HepG2 (cell line): ENCODE measurements at regions not wholly inside any gene's neighbourhood (a gene's known extent, or its start where the extent isn't known, plus 50 kb on each side); places are given as distances from the start of the nearest gene placed in this dataset.

ENCODE experiments used
- ATAC-seq: fragments of 200-7000 bp; cut with Tn5 transposase; 3 replicates; pipeline ENCODE4 v1.9.1; 2020; ENCODE audit warnings: mild to moderate bottlenecking, moderate library complexity
- BruUV-seq: library from RNA; stranded (reverse); fragments of 400-500 nt; replicated peaks from 2 replicates; lab custom pipeline; 2021; lab: Mats Ljungman, UMichigan
- CTCF ChIA-PET: fragments of 300-600 bp; formaldehyde crosslinking; extraction: SDS; loops from one replicate; lab custom pipeline; 2021; ENCODE audit warnings: low total read pairs, inconsistent platforms, low intra/inter-chr PET ratio; lab: Yijun Ruan, JAX
- POLR2A ChIA-PET: fragments of 350-600 bp; sonication (Branson Sonifier 250); formaldehyde crosslinking; loops from one replicate; lab custom pipeline; 2020; ENCODE audit warnings: antibody characterized with exemption, inconsistent platforms; lab: Yijun Ruan, JAX
- DNase-seq: peaks from one replicate; pipeline ENCODE4 v3.0.0-alpha.2; 2015; ENCODE audit warnings: low spot score
- FAIRE-seq: peaks from 3 replicates; lab custom pipeline; 2011; peaks lifted over from hg19 to GRCh38; lab: Jason Lieb, UNC
- H2AFZ ChIP-seq: one replicate; pipeline ENCODE4 v1.6.1; 2011; ENCODE audit warnings: low read length, inconsistent platforms
- H3K27ac ChIP-seq: fragments of 300-600 bp; 3 replicates; pipeline ENCODE4 v1.8.0; 2011; ENCODE audit warnings: mixed run types, mild to moderate bottlenecking, mixed read lengths, low read length, inconsistent platforms; ENCODE audit not compliant: insufficient read depth; ENCODE audit errors: extremely low read length
- H3K27me3 ChIP-seq, 2 experiments: fragments of 200-600 bp in 1 of 2; 2 replicates in 1 of 2; 3 replicates in 1 of 2; pipeline versions ENCODE4 v1.6.0 to v1.8.0; 2011; ENCODE audit warnings: low read length in 2 of 2, mild to moderate bottlenecking in 2 of 2, moderate library complexity in 2 of 2, inconsistent platforms in 1 of 2; ENCODE audit not compliant: insufficient read depth in 2 of 2, control insufficient read depth in 1 of 2
- H3K36me3 ChIP-seq, 2 experiments: fragments of 200-600 bp in 1 of 2; replicated peaks in 1 of 2; 2 replicates in 1 of 2; 3 replicates in 1 of 2; pipeline versions ENCODE4 v1.5.1 to v1.8.0; 2011; ENCODE audit warnings: low read length in 2 of 2, inconsistent platforms in 1 of 2; ENCODE audit not compliant: insufficient read depth in 2 of 2, control insufficient read depth in 1 of 2
- H3K4me1 ChIP-seq: 2 replicates; pipeline ENCODE4 v1.5.1; 2012; ENCODE audit warnings: low read length, inconsistent platforms; ENCODE audit not compliant: insufficient read depth
- H3K4me2 ChIP-seq: 2 replicates; pipeline ENCODE4 v1.6.0; 2011; ENCODE audit warnings: low read depth, low read length, inconsistent platforms
- H3K4me3 ChIP-seq, 3 experiments: fragments of 200-600 bp in 1 of 3; sonication (generic), shearing (Covaris generic) in 1 of 3; replicated peaks in 1 of 3; 2 replicates each; pipeline ENCODE4 v1.5.1; 2011 to 2016; ENCODE audit warnings: low read length in 3 of 3, inconsistent platforms in 2 of 3, low read depth in 2 of 3, mild to moderate bottlenecking in 2 of 3, control low read depth in 1 of 3, mixed read lengths in 1 of 3; ENCODE audit not compliant: insufficient read depth in 1 of 3
- H3K79me2 ChIP-seq: one replicate; pipeline ENCODE4 v1.6.1; 2011; ENCODE audit warnings: low read length, inconsistent platforms; ENCODE audit not compliant: insufficient read depth
- H3K9ac ChIP-seq: 2 replicates; pipeline ENCODE4 v1.6.0; 2011; ENCODE audit warnings: mild to moderate bottlenecking, low read depth, low read length, inconsistent platforms; ENCODE audit not compliant: insufficient read depth
- H3K9me3 ChIP-seq: 2 replicates; pipeline ENCODE4 v1.5.1; 2012; ENCODE audit warnings: mild to moderate bottlenecking, low read length
- H4K20me1 ChIP-seq: 2 replicates; pipeline ENCODE4 v1.6.0; 2011; ENCODE audit warnings: inconsistent platforms, mild to moderate bottlenecking, low read length, moderate library complexity; ENCODE audit not compliant: insufficient read depth
- CCAR2 ChIP-seq: fragments of 200-400 bp; formaldehyde crosslinking; optimal IDR thresholded peaks from 2 replicates; pipeline ENCODE3; 2018; ENCODE audit warnings: low read depth, mild to moderate bottlenecking, low read length, moderate library complexity
- ELF4 ChIP-seq: sonication (generic); formaldehyde crosslinking; IDR thresholded peaks from 2 replicates; pipeline ENCODE4 v1.5.0; 2020; ENCODE audit warnings: missing genetic modification reagents, mild to moderate bottlenecking, moderate library complexity, borderline replicate concordance
- FOXC1 ChIP-seq: sonication (generic); formaldehyde crosslinking; IDR thresholded peaks from 2 replicates; pipeline ENCODE4 v1.8.0; 2022; ENCODE audit warnings: mild to moderate bottlenecking, missing genetic modification reagents, borderline replicate concordance
- FOXJ3 ChIP-seq: sonication (generic); formaldehyde crosslinking; IDR thresholded peaks from 2 replicates; pipeline ENCODE4 v1.4.0; 2020; ENCODE audit warnings: missing genetic modification reagents, mild to moderate bottlenecking, borderline replicate concordance
- KLF6 ChIP-seq: IDR thresholded peaks from 2 replicates; pipeline ENCODE4 v1.8.0; 2016; ENCODE audit warnings: missing biosample characterization, missing genetic modification reagents
- MAFG ChIP-seq: sonication (generic); formaldehyde crosslinking; IDR thresholded peaks from 2 replicates; pipeline ENCODE4 v1.5.1; 2020; ENCODE audit warnings: mild to moderate bottlenecking, missing genetic modification reagents
- NRL ChIP-seq: sonication (generic); formaldehyde crosslinking; IDR thresholded peaks from 2 replicates; pipeline ENCODE4 v1.5.0; 2020; ENCODE audit warnings: missing genetic modification reagents, mild to moderate bottlenecking, moderate library complexity, borderline replicate concordance
- ZBTB7B ChIP-seq: sonication (generic); formaldehyde crosslinking; IDR thresholded peaks from 2 replicates; pipeline ENCODE4 v1.4.0; 2020; ENCODE audit warnings: missing genetic modification reagents
- ZIK1 ChIP-seq: sonication (generic); formaldehyde crosslinking; IDR thresholded peaks from 2 replicates; pipeline ENCODE4 v1.5.0; 2020; ENCODE audit warnings: mild to moderate bottlenecking, low read depth, missing genetic modification reagents, borderline replicate concordance
- ZNF17 ChIP-seq: sonication (generic); formaldehyde crosslinking; IDR thresholded peaks from 2 replicates; pipeline ENCODE4 v1.5.0; 2020; ENCODE audit warnings: mild to moderate bottlenecking, missing genetic modification reagents
- ZNF878 ChIP-seq: sonication (generic); formaldehyde crosslinking; IDR thresholded peaks from 2 replicates; pipeline ENCODE4 v1.8.1; 2023; ENCODE audit warnings: mild to moderate bottlenecking, missing genetic modification reagents, moderate library complexity
- ZSCAN25 ChIP-seq: sonication (generic); formaldehyde crosslinking; IDR thresholded peaks from 2 replicates; pipeline ENCODE4 v1.8.0; 2022; ENCODE audit warnings: mild to moderate bottlenecking, missing genetic modification reagents
- WGBS: methylation state at CpG from one replicate; pipeline ENCODE4 v1.1.6; 2017; ENCODE audit warnings: low lambda C conversion rate; 5-methylcytosine and 5-hydroxymethylcytosine counted together
- in situ Hi-C: cut with HindIII; loops from 2 replicates; pipeline ENCODE4 v1.10.0; 2017; ENCODE audit warnings: low pct_unique_long_range_greater_than_20kb; ENCODE audit not compliant: extremely low pct_ligation_motif_present
- intact Hi-C: fragments of 100-400 bp; cut with micrococcal nuclease; formaldehyde crosslinking; loops from one replicate; pipeline ENCODE4 v1.10.0; 2022; ENCODE audit not compliant: unreplicated experiment
- TF ChIP-seq, protein P1 (sequence below): sonication (generic); formaldehyde crosslinking; IDR thresholded peaks from 2 replicates; pipeline ENCODE4 v1.4.0; 2020; ENCODE audit warnings: missing genetic modification reagents, mild to moderate bottlenecking, borderline replicate concordance
- TF ChIP-seq, protein P2 (sequence below): sonication (generic); formaldehyde crosslinking; IDR thresholded peaks from 2 replicates; pipeline ENCODE4 v1.4.0; 2020; ENCODE audit warnings: mild to moderate bottlenecking, missing genetic modification reagents, borderline replicate concordance

DNA sequence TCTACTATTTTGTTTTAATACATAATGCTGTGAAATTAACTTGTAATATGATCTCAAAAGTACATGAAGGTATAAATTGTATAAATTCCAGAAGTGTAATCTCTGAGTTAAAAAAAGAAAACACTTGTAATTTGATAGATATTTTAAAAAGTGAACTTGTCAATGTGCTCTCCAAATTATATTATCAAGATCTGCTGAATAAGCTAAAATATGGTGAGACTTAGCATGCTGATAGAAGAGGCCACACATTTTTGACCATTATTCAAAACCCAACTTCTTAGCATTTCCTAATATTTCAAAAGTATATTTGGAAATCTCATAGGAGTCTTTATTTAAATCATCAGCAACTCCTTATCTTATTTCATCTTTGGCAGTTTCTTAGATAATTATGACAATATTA is 657.1 kb upstream of the BOD1L1 start (continued):
- no peak for TF ChIP-seq ZSCAN25
- TF ChIP-seq, protein P1, sequence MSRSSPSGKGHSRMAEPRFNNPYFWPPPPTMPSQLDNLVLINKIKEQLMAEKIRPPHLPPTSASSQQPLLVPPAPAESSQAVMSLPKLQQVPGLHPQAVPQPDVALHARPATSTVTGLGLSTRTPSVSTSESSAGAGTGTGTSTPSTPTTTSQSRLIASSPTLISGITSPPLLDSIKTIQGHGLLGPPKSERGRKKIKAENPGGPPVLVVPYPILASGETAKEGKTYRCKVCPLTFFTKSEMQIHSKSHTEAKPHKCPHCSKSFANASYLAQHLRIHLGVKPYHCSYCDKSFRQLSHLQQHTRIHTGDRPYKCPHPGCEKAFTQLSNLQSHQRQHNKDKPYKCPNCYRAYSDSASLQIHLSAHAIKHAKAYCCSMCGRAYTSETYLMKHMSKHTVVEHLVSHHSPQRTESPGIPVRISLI (CRISPR knock-in tag) = no peak

DNA sequence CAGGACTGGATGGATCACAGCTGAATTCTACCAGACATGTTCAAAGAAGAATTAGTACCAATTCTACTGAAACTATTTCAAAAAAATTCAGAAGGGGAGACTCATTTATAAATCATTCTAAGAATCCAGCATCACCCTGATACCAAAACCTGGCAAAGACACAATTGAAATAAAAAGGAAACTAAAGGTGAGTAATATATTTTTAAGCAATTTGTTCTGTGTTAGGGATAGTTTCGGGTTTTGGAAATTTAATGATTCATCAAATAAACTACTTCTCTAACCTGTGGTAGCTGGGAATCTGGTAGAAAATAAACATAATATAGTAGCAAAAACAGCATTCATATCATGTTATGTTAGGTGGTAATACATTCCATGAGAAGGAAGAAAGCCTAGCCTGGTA is 662.2 kb upstream of the BOD1L1 start:
- no peaks in the 10 kb centered on the region for H4K20me1 ChIP-seq
- ATAC-seq = no peak
- no peak overlapping the region for H3K9ac ChIP-seq
- TF ChIP-seq KLF6 (CRISPR knock-in tag) (no peak), ELF4 (CRISPR knock-in tag) (no peak), ZIK1 (CRISPR knock-in tag) (no peak), MAFG (CRISPR knock-in tag) (no peak), NRL (CRISPR knock-in tag) (no peak), FOXJ3 (CRISPR knock-in tag) (no peak), CCAR2 (no peak), ZNF17 (CRISPR knock-in tag) (no peak), ZBTB7B (CRISPR knock-in tag) (no peak), FOXC1 (CRISPR knock-in tag) (no peak), ZNF878 (CRISPR knock-in tag) (no peak)
- TF ChIP-seq, protein P2, sequence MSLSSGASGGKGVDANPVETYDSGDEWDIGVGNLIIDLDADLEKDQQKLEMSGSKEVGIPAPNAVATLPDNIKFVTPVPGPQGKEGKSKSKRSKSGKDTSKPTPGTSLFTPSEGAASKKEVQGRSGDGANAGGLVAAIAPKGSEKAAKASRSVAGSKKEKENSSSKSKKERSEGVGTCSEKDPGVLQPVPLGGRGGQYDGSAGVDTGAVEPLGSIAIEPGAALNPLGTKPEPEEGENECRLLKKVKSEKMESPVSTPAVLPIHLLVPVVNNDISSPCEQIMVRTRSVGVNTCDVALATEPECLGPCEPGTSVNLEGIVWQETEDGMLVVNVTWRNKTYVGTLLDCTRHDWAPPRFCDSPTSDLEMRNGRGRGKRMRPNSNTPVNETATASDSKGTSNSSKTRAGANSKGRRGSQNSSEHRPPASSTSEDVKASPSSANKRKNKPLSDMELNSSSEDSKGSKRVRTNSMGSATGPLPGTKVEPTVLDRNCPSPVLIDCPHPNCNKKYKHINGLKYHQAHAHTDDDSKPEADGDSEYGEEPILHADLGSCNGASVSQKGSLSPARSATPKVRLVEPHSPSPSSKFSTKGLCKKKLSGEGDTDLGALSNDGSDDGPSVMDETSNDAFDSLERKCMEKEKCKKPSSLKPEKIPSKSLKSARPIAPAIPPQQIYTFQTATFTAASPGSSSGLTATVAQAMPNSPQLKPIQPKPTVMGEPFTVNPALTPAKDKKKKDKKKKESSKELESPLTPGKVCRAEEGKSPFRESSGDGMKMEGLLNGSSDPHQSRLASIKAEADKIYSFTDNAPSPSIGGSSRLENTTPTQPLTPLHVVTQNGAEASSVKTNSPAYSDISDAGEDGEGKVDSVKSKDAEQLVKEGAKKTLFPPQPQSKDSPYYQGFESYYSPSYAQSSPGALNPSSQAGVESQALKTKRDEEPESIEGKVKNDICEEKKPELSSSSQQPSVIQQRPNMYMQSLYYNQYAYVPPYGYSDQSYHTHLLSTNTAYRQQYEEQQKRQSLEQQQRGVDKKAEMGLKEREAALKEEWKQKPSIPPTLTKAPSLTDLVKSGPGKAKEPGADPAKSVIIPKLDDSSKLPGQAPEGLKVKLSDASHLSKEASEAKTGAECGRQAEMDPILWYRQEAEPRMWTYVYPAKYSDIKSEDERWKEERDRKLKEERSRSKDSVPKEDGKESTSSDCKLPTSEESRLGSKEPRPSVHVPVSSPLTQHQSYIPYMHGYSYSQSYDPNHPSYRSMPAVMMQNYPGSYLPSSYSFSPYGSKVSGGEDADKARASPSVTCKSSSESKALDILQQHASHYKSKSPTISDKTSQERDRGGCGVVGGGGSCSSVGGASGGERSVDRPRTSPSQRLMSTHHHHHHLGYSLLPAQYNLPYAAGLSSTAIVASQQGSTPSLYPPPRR = no peak
- no peaks in the 10 kb centered on the region for H3K4me1 ChIP-seq
- no peak overlapping the region for H3K4me2 ChIP-seq
- DNase-seq = no peak
- intact Hi-C loops = no loop called here
- no peaks in the 10 kb centered on the region for H3K79me2 ChIP-seq
- CTCF ChIA-PET = no interaction called here
- H2AFZ ChIP-seq = no peak overlapping the region
- no peaks in the 10 kb centered on the region for H3K27me3 ChIP-seq
- H3K4me3 ChIP-seq = no peak overlapping the region
- FAIRE-seq = no peak
- WGBS = 3% methylated on average over 1 of the region's 1 CpG
- H3K27ac ChIP-seq = no peak overlapping the region
- H3K36me3 ChIP-seq = no peaks in the 10 kb centered on the region
- in situ Hi-C loops = no loop called here
- POLR2A ChIA-PET = no interaction called here
- no TSS peak for BruUV-seq
- peaks cover 82% of the 10 kb centered on the region for H3K9me3 ChIP-seq
